ENCODE measurements at regions not wholly inside any gene's neighbourhood (a gene's known extent, or its start where the extent isn't known, plus 50 kb on each side); places are given as distances from the start of the nearest gene placed in this dataset.

GRCh38 chr2:11100976-11101375 lies 54.3 kb upstream of the SLC66A3 start:
- no peak for TF ChIP-seq POLR2A (IDR thresholded peaks at IDR 0.05)
- TF ChIP-seq CTCF (IDR thresholded peaks at IDR 0.05): no peak
- TF ChIP-seq POLR2AphosphoS5 (IDR thresholded peaks at IDR 0.05; ENCODE audit: insufficient read depth in 1 of 2, low read depth in 1 of 2): no peak
